ENCODE measurements at regions not wholly inside any gene's neighbourhood (a gene's known extent, or its start where the extent isn't known, plus 50 kb on each side); places are given as distances from the start of the nearest gene placed in this dataset.

DNA sequence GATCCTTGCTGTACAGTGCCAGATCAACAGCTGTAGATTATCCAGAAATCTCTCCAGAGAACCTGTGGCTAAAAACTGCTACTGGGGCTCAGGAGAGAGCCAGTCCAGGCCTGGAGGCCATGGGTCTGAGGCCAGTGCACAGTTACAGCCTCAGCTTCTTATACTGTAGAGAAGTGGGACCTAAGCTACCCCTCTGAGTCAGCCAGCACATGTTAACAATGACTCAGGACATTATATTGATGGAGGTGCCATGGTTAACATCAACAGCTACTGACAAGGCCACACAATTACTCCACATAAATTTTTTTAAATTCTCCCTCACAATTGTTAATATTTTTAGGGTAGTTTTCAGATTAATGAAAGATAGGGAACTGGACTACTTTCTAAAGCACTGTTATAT lies 138.5 kb downstream of the RBM26 start:
- FAIRE-seq, result no peak

DNA sequence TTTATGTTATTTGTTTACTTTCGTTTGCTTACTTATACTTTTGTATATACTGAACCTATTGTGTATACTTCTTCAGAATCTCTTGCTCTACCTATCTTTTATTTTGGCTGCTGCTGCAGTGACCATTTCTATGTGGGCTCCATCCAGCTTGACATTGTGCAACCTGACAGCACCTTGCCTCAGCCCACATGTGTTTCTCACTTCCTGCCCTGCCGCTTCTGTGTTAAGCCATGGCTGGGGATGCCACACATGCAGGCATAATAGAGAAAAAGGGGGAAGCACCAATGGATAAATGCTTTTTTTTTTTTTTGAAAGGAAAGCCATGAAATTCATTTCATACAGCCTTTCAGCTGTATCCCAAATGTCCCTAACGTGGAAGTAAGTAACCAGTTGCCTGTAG lies 147.6 kb downstream of the RBM26 start:
- no peak for FAIRE-seq

GRCh38 chr13:79246578-79246949 lies 159.5 kb downstream of the RBM26 start:
- no peak for FAIRE-seq

GRCh38 chr13:79245937-79246577 lies 160.0 kb downstream of the RBM26 start:
- FAIRE-seq, result no peak

DNA sequence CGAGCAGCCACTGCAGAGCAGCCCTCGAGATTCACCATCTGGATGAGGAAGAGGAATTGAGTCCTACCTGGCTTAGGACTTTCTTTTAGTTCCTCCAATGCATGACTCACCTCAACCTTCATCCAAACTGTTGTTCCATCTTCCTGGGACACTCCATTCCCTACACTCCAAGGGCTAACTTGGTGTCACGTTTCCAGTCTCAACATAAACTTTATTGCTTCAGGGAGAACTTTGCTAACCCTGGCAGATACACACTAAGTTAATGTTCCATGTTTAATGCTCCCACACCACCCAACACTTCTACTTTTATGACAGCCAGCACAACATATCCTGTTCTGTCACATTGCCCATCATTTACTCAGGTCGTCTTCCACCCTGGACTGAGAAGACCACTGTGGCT lies 164.4 kb downstream of the RBM26 start:
- no peak for FAIRE-seq

GRCh38 chr13:79237981-79238380 lies 168.1 kb downstream of the RBM26 start:
- FAIRE-seq, result no peak

- no peak for FAIRE-seq
Measured at GRCh38 chr13:79231887-79232286, 174.2 kb downstream of the RBM26 start.

DNA sequence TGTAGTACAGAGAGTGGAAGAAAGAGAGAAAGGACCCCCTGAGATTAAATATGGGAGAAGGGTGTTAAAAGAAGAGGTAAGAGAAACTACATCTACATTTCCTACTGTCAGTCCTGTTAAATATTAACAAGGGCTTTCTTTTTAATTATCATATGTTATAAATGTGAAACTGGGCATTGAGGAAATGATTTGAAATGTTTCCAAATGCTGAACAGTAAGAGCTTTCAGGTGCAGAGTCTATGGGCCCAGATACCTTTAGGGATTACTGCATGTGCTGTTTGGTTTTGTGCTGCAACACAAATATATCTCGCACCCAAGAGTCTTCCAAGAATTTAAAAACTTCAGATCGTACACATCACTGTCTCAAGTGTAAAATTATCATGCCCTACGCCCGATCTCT lies 176.3 kb downstream of the RBM26 start:
- no peak for FAIRE-seq

DNA sequence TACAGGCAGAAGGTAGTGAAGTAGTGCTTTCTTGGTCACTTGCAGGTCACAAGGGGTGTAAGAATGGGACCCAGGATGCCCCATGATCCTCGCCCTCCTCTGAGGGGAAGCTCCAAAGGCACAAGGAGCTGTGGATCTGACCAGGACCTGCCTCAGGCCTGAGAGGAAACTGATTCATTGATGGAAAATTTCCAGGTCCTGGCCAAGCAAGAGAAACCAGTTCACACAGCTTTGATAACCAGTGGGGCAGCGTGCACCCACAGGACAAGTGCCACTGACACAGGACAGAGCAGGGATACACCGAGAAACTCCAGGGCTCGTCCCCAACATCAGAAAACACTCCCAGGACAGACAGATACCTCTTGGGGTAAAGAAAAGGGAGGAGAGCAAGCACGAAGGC lies 177.1 kb downstream of the RBM26 start:
- no peak for FAIRE-seq

DNA sequence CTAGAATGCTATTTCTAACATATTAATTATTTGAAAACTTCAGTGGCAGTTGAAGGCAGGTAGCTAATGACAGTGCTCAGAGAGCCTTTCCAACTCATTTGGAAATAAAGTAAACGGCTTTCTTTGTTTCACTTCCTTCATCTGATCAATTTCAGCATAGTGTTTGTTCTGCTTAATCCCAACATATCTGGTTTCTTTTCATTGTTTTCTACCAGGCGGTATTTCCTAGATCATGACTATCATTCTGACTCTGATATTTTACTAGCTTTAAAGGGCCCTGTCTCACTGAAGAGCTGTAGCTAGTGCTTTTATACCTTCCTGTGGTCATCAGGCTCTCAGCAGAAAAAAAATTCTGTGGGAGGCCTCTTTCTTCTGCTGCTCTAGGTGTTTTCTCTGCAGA lies 178.6 kb downstream of the RBM26 start:
- FAIRE-seq, result no peak

DNA sequence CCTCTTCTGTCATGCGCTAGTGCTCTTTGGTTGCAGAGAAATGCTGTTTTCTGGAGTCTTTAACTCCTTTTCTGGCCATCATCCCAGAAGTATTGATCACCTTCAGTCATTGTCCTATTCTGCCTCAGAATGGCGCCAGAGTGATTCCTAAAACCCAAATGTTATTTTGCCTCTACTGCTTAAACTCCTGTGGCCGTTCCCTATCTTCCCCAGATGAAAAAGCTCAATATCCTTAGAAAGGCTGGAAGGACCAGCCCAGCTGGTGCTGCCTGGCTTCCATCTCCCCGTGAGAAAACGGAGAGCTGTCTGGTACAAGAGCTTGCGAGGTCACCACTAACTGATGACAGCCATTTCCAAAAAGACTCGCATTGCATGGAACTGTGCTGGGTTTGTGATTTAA lies 179.1 kb downstream of the RBM26 start:
- no peak for FAIRE-seq

GRCh38 chr13:79226250-79226649 lies 179.8 kb downstream of the RBM26 start:
- no peak for FAIRE-seq

DNA sequence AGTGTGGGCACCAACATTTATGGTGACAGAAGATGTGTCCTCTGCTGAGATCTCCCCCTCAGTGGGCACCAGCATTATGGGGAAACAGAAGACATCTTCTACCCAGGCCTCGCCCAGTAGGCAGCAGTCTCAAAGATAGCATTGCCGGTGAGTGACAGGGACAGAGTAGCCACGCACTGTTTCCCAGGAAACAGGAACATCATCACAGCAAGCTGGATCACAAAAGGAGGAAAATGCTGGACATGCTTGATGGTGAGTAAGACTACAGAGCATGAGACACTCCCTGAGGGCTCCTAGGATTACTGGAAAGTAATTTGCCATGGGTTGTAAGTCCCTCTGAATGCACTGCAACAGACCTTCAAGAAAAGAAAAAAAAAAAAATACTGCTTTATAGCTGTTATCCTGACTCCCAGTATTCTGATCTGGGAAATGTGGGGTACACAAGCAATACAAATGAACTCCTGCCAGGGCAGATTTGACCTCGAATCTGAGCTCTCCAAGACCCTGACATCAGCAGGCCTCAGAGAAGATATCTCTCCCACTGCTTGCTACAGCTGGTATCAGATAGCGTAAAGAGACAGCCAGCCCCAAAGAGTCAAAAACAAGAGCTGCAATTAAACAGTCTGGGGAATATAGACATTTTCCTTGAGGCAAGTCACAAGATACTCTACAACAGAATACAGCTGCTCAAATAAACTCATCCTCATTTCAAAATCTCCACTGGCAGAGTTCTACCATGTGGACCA lies 180.4 kb downstream of the RBM26 start:
- no peak for FAIRE-seq

- FAIRE-seq, result no peak
Measured at GRCh38 chr13:79222427-79223205, 183.4 kb downstream of the RBM26 start.

GRCh38 chr13:79212064-79212619 lies 193.9 kb downstream of the RBM26 start:
- FAIRE-seq, result no peak

DNA sequence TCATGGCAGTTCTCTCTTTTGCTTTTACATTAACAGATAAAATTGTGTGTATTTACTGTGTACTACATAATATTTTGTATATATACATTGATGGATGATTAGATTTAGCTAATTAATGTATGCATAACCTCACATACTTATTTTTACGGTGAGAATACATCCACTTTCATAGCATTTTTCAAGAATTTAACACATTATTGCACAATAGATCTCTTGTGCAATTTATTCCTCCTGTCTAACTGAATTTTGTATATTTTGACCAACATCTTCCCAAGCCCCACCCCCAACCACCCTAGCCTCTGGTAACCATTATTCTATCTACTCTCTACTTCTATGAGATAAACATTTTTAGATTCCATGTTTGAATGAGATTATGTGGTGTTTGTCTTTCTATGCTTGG lies 194.7 kb downstream of the RBM26 start:
- no peak for FAIRE-seq

DNA sequence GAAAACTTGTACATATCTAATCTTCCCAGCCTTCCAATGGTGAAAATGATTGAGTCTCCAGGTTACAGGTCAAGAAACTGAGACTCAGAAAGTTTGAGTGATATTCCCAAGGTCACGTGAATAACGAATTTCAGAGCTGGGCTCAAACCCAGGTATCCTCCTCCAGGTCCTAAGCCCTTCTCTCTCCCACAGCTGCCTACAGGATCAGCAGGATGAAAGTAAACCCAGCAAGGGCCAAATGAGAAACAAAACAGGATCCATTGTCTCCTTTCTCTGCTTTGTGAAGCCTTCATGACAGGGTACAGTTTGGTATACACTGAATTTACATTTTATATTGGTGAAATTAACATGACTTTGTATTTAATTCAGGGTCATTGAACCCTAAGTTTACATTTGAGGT lies 208.1 kb downstream of the RBM26 start:
- no peak for FAIRE-seq

- no peak for FAIRE-seq
Measured at GRCh38 chr13:79196843-79197242, 209.2 kb downstream of the RBM26 start.

DNA sequence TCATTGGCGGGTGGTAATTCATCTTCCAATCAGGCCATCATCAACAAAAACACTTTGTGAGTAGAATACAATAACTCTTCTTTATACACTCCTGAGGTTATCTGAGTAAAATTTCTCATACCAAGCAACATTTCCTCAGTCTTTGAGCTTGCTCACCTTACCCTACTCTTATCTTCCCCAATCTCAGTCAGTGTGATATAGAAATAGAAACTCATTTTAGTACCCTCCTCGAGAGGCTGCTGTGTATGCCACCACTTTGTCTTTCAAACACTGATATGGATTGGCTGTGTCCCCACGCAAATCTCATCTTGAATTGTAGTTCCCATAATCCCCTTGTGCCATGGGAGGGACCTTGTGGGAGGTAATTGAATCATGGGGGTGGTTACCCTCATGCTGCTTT lies 209.7 kb downstream of the RBM26 start:
- FAIRE-seq, result no peak

DNA sequence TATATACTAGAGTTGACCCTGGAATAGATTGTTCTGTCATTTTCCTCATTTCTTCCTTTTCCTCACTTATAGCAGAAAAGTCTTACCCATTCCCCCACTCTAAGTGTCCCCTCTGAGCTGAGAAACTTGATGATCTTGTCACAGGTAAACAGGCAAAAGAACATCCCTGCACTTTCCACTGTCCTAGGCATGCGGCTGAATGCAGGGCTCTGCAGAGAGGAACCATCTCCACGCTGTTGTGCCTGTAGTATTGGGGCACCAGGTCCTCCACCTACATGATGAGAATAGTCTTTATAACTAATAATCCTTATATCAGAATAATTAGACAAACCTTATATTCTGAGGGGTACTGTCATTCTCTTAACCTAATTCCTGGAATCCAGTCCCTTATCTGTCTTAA lies 211.3 kb downstream of the RBM26 start:
- no peak for FAIRE-seq

DNA sequence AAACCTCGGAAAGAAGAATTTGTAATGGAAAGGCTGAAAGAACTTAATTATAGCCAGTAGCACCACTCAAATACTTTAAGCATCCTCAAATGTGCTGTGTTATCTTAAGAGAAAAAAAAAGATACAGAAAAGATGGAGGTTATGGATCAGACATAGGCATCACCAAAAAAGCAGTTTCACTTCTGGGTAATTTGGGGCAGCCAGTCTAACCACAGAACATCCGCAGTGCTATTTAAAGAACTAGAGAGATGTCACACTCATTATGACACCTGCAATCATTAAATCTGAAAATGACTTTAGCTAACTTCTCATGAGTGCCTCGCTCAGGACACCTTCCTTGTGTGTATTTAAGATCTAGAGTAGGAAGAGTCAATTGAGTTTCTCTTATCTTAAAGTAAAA lies 211.8 kb downstream of the RBM26 start:
- FAIRE-seq, result no peak

DNA sequence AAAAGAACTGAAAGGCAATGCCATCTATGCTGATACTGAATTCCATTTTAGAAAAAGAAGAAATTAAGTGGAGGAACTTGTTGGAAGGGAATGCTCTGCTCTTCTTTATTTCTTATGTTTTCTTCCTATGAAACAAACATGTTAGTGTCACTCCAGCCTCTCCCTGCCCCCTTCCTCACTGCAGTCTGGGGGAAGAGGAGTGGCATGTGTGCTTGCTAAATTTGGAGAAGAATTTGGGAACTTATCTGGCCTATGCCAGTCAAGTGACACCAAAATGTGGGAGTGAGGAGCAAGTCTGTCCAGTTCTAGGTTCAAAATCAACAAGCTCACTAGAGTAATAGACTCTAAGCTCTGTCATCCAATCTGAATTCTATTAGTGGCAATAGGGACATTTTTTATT lies 214.6 kb downstream of the RBM26 start:
- no peak for FAIRE-seq

DNA sequence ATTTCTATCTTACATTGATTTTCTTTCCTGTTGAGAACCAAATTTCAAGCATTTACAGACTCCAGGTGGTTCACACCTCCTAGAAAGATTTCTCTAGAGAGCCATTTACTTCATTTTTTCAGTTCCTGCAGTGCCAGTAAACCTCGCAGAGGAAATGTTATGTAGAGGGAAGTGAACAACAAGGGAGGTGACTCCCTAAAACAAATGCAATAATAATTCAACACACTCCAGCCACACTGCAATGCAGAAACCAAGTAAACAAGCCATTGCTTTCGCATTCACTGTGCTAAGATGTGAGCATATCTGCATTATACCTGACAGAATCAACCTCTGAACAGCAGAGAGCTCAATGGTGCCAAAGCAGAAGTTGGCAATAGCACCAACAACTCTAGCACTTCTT lies 215.1 kb downstream of the RBM26 start:
- no peak for FAIRE-seq

Measured in TTC549 (cell line).